Activated CD4-positive, CD25-positive, alpha-beta regulatory T cell treated with anti-CD3 and anti-CD28 coated beads, Interleukin-2, amount 50 U/mL, for 72 hours (primary cell): ENCODE measurements at regions not wholly inside any gene's neighbourhood (a gene's known extent, or its start where the extent isn't known, plus 50 kb on each side); places are given as distances from the start of the nearest gene placed in this dataset.

ENCODE experiments used
- DNase-seq: peaks from one replicate; pipeline ENCODE4 v3.0.0; 2021

DNA sequence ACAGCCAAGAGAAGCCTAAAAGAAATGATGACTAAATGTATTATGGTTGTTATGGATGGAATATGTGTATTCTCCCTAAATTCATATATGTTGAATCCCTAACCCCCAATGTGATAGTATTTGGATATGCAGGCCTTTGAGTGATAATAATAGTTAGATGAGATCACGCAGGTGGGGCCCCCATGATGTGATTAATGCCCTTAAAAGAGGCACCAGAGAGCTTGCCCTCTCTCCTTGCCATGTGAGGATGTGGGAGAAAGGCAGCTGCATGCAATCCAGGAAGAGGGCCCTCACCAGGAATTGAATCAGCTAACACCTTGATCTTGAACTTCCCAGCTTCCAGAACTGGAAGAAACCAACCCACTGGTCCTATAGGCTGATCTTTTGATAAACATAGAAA is 190.6 kb upstream of the TCF21 start:
- no peak for DNase-seq

DNA sequence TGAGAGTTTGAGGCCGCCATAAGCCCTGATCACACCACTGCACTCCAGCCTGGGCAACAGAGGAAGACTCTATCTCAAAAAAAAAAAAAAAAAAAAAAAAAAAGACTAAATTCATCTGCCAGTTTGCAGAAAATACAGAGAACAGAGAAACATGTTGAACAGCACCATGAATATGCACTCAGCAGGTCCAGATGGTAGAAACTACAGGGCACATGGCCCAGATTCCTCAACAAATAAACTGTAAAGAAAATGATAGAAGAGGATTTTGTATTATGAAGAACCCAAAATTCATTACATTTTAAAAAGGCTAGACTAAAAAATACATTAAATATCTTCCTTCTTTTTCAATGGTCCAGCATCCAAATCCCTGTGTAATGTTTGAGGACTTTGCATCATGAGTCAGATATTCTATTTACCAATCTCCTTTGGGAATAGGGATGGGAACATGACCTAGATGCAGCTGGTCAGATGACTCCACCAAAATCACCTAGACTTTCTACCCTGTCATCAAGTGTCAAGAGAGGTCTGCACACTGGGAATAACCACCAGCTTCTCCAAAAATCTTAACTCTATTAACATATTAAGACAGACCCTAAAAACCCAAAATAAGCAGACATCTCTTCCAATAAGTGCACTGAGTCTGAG is 189.1 kb upstream of the TCF21 start:
- no peak for DNase-seq

DNA sequence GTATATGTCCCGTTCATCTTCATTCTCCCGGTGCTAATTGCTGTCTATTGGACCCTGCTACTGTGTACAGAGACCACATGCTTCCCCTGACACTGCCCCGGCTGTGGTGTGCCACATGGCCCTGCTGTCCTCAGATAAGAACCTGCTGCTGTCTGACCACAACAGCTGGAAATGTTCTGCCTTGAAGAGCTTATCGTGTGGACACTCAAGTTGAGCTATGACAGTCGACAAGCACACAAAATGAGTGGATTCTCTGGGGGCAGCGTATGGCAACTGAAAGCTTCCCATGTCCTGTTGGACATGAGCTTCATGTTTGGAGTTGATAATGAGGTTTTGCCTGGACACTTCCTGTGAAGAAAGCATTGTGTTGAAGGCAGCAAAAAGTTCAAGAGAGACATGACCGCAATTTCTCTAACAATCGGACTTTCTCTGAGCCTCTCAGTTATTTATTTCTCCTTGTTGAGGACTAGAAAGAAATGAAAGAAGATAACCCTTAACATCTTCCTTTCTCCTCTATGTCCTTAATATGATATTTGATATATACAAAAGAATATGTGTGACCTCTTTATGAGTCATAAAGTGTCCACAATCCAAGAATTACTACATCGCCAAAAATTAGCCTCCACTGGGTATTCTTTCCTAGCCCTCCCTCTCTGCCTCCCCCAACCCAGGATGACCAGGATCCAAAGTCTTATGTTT is 187.1 kb upstream of the TCF21 start:
- no peak for DNase-seq

DNA sequence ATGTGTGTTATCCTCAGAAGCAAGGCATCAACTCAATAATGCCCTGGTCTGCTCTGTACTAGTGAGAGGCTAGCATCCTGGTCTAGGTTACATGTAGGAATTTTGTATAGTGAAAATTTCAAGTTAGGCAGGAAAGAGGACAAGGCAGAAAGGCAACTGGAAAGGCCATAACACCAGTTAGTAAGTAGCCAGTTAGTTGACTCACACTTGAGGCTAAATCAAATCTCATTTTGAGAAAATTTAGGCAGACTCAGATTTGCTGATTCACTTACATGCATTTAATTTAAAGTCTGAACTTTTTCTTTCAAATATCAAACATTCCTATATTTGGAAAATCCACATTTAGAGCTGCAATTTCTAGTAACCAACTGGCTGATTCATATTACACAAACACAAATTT is 184.5 kb upstream of the TCF21 start:
- DNase-seq, result no peak

DNA sequence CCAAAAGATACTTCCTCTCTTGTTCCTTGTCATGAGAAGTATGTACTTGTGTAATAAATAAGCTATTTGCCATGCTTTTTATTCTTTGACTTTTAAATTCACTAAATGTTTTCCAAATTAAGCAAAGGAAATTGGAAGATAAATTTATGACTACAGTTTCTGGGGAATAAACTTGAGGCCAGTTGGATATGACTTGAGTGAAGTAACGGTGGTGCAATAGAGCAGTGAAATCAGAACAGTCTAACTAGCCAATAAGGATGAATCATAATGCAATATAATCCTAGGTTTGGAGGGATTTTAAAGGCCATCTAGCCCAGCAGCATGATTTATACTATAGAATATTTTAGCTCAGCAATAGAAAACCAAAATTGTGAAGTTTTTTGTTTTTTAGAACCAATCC is 183.8 kb upstream of the TCF21 start:
- no peak for DNase-seq

DNA sequence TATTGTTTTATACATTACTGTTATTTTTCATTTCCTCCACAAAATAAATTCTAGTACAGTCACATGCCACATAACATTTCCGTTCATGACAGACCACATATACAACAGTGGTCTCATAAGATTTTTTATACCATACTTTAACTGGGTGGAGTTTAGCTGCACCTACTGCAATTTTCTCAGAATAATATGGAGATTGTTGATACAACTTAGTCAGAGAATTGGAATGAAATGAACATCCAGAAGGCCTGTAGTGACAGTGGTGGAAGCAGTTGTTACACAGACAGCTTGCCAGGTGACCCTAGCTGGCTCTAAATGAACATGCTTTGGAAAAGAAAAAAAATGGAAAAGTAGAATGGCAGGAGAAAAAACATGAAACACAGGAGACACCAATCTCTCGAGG is 183.2 kb upstream of the TCF21 start:
- DNase-seq, result no peak

DNA sequence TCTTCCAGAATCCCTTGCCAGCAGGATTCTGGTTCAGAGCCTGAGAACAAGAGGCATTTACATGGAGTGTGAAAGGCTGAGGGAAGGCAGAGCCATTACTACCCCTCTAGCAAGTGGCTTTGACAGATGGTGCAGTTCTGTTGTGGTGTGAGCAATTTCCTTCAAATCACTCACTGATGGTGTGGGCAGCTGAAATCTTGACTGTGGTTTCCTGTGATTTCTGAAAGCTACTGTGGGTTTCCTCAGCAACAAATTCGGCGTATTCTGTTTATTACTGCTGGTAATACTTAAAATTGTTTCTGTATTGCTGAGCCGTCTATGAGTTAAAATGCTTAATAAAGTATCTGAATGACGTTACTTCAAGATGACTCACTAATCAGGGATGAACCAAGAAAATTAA is 181.5 kb upstream of the TCF21 start:
- DNase-seq, result no peak

DNA sequence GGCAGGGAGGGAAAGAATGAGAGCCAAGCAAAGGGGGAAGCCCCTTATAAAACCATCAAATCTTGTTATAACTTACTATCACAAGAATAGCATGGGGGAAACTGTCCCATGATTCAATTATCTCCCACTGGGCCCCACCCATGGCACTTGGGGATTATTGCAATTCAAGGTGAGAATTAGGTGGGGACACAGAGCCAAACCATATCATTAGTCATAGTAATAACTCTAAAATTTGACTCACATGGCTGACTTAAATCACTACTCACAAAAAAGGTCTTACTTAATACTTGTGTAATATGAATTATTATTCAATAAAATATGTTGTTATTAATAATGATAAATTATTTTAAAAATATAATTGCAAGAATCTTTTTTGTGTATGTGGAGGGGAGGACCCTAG is 178.1 kb upstream of the TCF21 start:
- no peak for DNase-seq

DNA sequence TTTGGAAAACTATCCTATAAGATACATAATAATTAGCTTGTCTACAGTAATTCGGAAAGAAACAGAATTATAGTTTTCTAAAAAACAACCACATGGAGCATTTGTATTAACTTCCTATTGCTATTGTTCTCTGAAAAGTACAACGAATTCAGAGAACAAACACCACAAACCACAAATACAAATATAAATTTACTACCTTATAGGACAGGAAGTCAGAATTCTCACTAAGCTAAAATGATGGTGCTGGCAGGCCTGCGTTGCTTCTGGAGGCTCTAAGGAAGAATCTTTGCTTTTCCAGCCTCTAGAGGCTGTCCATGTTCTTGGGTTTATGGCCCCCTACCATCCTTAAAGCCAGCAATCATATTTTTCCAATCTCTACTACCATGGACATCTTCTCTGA is 173.6 kb upstream of the TCF21 start:
- DNase-seq, result no peak

DNA sequence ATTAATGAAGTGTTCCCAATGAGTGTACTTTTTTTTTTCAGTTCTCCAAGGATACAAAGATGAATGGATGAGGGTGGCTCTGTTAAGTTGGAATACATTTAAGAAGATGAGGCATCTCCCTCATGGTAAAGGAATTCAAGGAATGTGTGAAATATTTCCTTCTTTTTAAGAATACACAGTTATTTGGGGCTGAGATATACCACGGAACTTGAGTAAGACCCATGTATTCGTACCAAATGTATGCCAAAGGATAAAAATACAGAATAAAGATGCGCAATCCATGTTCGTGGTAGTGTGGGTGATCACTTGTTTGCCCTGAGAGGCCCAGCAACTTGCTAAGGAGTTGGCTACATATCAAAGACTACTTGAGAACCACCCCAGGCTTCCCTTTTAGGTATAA is 164.2 kb upstream of the TCF21 start:
- no peak for DNase-seq

DNA sequence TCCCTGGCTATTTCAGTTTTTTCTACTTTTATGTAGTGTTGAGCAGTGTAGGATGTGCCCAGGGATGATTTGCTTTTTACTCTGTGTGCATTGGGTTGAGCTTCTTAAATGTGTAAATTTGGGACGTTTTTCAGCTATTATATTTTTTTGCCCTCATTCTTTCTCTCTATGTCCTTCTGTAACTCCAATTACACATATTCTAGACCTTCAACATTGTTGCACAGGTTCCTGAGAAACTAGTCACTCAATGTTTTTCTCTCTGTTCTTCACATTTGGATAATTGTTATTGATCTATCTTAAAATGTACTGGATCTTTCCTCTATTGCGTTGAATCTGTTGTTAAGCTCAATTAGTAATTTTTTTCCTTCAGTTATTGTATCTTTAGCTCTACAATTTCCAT is 162.7 kb upstream of the TCF21 start:
- no peak for DNase-seq

DNA sequence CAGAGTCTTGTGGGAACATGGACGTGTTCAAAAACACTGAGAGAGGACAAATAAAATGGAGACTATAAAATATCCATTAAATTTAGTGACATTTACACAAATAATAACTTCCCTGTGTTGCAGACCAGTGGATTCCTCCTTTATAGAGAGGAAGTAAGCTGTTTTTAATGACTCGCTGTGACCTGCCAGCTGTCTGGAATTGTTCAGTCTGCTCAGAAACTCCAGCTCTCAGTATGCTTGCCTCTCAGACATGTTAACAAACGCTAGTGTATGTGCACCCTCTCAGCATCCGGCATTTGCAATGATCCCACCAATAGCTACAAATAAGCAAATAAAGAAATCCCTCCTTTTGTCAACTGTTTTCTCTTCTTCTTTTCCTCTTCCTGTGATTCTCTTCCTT is 158.0 kb upstream of the TCF21 start:
- DNase-seq, result no peak

DNA sequence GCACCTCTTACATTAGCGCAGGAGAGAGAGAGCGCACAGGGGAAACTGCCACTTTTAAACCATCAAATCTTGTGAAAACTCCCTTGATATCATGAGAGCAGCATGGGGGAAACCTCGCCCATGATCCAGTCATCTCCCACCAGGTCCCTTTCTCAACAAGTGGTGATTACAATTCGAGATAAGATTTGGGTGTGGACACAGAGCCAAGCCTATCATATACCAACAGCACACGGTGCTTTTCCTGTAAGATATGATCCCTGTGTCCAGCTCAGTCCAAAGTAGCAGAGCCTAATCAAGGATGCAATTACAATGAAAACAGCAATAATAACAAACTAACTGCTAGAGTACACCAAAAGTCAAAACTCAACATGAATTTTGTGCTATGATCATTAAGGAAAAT is 148.7 kb upstream of the TCF21 start:
- no peak for DNase-seq

DNA sequence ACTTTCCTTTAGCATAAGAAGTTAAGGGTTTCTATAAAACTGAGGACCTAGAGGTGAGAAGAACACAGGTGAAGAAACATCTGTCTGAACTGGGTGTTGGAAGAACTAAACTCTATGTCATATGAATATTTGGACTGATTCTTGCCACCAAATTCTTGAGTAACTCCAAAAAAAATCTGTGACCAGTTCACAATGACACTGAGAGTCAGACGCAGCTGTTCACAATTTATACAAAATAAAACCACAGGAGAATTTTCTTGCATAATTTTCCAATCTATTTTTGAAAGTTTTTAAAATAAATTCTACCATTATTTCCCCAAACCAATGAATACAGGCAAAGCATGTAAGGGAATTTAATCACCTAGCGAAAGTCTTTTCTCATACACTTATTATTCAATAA is 148.1 kb upstream of the TCF21 start:
- no peak for DNase-seq

DNA sequence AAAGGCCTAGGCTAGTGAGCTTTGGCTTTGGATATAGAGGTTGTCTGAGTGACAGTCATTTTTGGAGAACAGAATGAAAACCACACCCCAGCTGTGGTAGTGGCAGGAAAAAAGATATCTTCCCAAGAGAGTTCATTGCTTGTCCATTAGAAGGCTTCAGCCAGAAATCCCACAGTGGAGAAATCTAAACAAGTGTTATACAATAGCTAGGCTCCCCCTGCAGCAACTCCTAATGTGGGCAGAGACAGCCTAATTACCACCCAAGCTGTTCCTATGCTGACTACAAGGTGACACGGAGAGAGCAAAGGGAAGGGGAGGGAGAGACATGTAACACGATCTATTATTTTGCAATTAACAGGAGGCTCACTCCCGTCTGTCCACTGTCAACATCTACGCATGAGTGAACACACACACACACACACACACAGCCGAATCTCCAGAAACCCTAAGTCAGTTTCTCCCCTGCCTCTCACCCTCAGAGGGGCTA is 147.5 kb upstream of the TCF21 start:
- no peak for DNase-seq

DNA sequence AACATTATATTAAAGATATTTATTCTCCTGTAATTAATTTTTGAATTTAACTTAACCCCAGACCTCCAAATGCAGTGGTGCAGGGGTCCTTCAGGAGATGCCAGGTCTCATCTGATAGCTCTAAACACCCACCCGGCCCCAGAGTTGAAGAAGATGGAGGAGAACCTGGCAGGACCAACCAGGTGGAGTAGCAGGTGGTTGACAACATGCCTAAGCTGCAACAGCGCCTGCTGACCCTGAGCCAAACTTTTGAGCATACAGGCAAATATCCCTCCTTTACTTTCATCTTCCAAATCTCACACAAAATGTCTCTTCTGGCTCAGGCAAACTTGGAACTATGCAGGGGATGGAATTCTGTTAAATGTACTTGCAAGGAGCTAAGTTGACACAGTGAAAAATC is 145.3 kb upstream of the TCF21 start:
- no peak for DNase-seq

DNA sequence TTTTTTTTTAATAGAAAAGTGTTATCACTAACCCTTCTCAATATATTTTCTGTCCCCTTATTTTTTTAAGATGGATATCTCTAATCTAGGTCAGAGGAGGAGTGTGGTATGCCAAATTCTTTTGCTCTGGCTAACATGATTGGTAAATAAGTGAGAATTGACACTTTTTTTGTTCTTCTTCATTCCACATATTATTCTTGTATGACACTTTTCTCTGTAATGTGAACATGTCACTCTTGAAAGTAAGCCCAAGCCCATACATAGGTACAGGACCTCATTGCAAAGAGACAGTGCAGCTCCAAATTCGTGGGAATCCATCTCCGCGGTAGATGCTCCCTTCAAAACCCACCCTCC is 142.5 kb upstream of the TCF21 start:
- DNase-seq, result no peak

DNA sequence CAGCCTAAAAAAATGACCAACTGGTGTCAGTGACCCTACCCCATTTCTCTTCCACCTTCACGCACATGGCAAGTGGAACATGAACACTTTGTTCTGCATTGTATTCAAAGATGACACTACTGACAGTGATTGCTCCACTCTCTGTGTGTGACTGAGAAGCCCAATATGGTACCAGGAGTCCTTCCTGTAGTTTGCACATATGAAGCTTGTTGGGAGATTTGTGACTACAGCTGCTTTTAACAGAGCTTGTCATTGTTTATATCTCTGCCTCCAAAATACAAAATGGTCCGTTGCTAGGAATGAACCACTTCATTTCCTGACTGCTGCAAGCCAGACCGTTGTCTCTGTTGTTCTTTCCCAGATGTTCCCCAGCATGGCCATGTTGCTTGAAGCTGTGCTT is 140.3 kb upstream of the TCF21 start:
- DNase-seq, result no peak

DNA sequence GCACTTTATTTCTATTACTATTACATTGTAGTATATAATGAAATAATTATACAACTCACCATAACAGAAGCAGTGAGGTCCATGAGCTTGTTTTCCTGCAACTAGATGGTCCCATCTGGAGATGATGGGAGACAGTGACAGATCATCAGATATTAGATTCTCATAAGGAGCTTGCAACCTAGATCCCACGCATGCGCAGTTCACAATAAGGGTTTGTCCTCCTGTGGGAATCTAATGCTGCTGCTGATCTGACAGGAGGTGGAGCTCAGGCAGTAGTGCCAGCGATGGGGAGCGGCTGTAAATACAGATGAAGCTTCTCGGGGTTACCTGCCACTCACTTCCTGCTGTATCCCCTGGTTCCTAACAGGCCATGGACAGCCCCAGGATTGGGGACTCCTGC is 139.5 kb upstream of the TCF21 start:
- no peak for DNase-seq

DNA sequence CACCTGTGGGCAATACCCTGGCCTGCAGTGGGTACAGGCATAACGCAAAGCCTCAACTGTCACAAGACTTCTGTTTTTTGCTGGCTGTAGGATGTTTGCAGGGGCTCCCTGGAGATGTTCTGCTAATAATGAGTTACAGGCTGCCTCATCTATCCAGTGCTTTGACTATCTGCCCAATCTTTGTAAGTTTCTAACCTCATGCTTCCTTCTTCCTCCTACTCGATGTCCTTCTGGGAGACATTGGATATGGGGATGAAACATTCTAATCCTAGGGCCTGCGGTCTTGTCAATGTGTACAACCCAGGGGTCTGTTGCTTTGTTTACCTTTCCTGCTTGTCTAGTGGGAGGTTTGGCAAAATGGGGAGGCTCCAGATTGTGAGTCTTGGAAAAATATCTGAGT is 136.8 kb upstream of the TCF21 start:
- DNase-seq, result no peak

DNA sequence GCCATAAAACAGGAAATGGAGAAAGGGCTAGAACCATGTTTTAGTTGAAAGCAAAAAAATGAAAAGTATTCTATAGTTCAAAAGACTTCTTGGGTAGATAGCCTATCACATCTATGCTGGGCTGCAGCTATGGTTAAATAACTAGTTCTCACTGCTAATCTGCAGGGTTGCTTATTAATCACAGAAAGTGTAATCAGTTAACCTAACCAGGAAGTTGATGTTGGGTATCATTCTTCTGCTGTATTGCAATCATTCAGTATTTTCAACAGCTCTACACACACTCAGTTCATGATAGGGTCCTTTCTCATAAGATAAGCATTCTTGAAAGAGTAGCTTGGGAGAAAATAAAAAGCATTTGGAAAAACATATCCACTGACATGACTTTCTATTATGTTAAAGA is 135.2 kb upstream of the TCF21 start:
- no peak for DNase-seq

DNA sequence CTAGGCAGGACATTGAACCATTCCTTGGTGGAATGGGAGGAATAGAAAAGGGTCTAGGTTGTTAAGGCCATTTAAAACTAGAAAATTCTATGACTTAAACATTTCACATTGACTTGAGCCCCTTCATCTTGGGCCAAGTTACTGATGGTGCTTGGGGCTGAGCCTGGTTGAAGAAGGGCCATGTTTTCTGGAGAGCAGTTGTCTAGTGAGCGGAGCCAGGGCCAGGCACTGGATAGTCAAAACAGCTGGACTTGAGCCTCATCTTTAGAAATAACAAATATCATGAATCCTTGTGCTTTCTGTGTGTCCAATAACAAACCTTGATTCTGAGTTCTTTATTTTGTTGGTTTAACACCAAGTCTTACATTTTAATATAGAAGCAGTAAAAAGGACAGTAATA is 134.6 kb upstream of the TCF21 start:
- DNase-seq, result no peak

DNA sequence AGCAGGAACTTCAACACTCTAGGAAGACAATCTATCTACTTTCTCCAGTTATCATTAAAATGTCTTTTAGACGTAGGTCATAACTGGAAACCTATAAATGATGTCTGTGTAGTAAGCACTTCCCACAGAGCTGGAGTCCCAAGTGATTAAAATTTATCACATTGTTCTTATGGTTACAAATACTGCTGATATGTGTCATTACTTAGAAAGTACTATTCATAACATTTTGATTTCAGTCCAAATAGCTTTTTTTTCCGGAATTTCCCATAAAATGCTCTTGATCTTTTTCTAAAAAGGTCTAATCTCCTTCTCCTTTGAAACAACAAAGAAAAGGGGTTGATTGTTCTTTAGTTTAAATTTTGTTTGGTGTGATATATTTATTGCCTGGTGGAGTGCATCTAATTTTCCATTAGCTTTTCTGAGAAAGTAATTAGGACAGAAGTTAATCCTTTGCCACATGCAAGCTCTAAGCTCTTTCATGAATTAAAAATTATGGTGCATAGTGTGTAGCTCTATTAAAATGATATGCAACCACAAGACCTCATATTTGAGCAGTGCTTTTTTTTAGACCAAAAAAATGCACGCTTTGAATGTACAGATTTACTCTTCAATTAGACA is 132.7 kb upstream of the TCF21 start:
- no peak for DNase-seq

DNA sequence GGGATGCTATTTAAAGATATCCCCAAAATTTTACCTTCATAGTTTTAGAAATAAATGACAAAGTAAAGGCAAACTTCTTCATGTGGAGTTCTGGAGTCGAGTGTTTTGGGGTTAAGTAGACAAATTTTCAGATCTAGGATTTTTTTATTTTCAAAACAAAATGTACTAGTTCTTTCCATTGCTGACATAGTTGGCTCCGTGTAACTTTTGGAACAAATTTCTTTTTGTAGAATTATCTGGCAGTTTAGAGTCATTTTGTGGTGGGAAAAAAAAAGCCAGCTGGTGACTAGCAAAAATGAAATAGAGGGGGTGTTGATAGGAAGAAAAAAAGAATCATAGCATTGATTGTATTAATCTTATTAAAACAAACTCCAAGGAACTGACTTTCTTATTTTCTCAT is 131.6 kb upstream of the TCF21 start:
- no peak for DNase-seq

DNA sequence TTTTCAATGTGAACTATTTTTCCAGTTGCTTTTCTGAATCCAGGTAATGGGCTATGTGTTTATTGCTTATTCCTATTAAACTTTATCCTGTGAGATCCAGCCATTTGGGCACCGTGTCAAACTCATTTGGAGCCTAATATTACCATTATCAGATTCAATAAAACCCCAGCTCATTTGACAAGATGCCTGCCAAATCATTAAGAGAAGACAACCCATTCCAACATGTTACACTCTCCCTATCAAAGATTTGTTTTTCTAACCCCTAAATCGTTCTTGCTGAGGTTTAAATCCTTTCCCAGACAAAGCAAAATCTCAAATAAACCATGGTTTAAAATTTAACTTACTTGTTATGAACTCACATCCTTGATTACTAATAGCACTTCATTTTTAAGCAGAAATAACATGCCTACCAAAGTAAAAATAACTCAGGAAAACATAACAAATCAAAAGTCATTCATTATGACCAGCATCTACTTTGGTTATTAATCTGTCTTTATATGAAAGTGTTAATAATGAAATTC is 130.0 kb upstream of the TCF21 start:
- DNase-seq, result no peak
